GM21786 (cell line): ENCODE measurements at regions not wholly inside any gene's neighbourhood (a gene's known extent, or its start where the extent isn't known, plus 50 kb on each side); places are given as distances from the start of the nearest gene placed in this dataset.

Experiments
- ATAC-seq: cut with Tn5 transposase; IDR thresholded peaks from one replicate; pipeline ENCODE4 v1.9.1; 2021; ENCODE audit not compliant: unreplicated experiment

DNA sequence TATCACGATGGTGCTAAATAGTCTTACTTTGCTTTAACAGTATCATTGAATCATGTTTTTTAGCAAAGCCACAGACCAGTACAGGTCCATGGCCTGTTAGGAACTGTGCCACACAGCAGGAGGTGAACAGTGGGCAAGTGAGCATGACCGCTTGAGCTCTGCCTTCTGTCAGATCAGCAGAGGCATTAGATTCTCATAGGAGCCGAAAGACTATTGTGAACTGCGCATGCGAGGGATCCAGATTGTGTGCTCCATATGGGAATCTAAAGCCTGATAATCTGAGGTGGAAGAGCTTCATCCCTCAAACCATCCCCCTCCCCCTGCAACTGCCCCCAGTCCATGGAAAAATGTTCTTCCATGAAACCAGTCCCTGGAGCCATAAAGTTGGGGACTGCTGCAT, 102.3 kb upstream of the OSR1 start:
- no peak for ATAC-seq

DNA sequence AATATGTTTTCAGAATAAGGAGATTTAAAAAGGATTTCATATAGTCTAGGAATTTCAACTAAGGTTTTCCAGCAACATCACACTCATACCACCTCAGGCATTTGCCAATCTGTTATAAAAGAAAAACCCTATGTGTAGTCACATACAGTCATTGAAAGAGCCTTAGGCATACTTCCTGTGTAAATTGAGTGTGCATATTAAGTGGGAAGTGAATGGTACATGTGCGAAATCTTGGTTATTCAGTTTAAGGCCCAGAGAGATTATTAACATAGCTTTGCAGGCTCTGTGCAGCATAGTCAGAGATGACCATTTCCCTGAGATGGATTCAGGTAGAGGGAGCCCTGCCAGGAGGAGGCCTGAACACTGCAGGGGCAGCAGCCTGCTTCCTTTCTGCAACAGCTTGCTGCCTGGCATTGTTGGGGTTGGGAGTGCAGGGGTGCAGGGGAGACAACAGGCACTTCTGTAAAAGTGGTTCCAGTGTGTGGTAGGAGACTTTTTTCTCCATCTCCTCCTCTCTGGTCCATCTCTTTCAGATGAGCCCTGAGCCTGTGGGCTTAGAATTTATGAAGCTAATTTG, 100.1 kb upstream of the OSR1 start:
- no peak for ATAC-seq

DNA sequence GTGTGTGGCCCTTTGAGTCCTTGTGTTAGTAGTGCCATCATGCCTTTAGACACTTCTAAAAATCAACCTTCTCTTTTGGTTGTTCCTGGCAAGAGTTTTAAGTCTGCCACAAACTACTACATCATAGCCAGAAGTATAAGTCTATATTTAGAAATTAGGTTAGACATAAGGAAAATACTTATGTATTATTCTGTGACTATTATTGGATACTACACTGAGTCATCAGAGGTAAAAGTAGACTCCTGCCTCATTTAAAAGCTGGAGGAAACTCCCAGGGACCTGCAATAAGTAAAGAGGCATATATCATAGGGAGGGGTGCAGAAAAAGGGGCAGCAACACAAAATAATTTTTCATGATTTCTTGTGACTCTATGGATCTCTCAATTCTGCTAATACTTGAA, 99.4 kb upstream of the OSR1 start:
- no peak for ATAC-seq

DNA sequence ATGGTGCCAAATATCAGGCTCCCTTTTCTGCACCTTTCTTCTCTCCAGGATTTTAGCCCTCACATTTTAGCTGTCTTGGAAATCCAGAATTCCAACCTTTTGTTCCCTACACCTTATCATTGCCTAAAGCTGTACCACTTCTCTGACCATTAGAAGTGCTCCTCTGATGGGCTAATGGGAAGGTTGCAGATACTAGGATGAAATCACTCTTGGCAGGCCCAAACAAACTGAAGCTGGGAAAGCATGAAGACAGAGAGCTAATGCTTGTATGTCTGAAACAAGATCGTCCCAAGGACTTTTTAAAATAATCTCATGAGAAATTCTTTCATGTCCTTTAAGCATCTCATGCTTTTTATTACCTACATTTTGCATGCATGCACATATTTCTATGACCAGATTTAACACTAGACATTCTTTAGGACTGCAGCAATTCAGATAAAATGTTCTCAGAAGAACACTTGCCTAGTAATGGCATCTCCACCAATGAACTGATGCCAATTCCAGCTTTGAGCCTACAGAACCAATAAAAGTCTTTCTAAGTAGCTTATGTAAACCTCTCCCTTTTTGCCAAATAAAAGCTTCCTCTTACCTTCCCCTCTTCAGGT, 98.4 kb upstream of the OSR1 start:
- no peak for ATAC-seq

DNA sequence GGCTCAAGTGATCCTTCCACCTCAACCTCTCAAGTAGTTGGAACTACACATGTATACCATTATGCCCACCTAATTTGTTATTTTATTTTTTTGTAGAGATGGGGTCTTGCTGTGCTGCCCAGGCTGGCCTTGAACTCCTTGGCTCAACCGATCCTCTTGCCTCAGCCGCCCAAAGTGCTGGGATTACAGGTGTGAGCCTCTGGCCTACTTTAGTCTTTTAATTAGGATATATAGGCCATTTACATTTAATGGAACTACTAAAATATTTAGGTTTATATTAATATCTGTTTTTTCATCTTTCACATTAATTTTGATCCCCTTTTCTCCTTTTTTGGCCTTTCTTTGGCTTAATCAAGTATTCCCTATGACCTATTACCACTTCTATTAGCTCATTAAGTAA, 95.7 kb upstream of the OSR1 start:
- ATAC-seq = no peak

DNA sequence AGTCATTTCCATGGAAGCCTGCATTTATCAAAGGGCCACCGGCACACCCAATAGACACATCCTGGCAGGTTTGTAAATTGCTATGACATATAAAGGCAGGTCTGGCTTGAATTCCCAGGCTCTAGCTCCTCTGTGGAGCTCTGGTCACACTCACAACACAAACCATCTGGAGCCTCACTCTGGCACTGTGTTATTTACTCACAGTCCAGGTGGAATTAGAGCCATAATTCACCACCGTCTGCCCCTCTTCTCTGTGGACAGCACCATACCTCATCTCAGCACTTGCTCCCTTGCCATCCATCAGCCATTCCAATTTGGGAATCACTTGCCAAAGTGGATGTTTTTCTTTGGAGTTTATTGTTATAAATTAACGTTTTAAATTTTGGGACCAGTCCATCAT, 84.3 kb upstream of the OSR1 start:
- ATAC-seq = no peak

DNA sequence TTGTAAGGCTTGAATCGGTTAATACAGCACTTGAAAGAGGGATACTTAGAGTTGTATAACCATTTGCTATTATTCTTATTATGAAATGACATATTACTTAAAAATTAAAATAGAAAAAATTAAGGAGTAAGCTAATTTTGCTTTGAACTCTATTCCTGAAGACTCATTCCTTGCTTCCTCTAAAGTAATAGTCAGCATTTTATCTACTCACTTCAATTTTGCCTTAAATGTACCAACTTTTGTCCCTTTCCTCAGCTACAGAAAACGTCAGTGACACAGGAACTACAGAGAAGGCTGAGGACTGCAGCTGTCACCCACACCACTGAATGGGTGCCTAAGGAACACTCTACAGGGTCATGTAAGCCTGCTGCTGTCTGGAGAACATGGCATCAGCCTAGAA, 80.7 kb upstream of the OSR1 start:
- no peak for ATAC-seq

DNA sequence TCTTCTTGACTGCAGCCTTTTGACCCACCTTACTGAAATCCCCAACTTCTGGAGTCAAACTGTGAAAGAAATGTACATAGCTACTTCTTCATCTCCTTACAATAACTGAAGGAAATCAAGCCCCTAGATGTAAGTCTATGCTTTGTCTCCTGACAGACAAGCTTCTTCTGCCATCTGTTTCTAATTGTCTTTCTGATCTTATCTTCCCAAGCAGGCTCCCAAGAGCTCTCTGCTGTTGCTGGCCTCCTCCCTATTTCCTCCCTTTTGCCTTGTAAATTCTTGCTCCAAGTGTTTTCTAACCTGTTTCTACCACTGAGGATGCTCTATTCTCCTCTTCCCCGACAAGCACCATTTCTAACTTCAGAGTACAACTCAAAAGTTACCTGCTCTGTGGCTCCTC, 77.4 kb upstream of the OSR1 start:
- no peak for ATAC-seq

DNA sequence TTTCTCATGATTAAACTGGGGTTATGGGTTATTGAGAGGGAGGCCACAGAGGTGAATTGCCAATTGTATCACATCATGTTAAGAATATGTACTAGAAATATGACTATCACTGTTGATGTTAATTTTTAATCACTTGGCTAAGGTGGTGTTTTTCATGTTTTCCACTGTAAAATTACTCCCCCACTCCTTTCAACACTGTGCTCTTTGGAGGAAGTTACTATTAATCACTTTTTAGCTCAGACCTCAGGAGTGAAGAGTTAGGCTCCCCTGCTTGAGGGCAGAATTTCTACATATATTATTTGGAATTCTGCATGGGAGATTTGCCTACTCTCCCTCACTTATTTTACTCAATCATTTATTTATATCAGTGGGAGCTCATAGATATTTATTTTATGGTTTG, 76.0 kb upstream of the OSR1 start:
- no peak for ATAC-seq

DNA sequence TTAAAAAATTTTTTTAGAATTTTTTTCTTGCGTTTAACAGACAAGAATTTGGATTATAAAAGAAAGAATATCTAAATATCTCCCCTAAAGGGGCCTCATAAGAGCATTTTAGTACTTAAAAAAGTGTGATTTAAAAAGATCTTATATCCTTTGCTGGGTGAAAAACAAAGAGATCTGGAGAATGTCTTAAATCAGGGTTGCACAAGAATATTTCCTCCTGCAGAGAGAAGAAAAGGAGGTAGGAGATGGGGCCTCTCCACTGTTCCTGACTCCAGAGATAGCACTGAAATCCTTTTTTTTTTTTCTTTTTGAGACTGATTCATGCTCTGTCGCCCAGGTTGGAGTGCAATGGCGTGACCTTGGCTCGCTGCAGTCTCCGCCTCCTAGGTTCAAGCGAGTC, 68.5 kb upstream of the OSR1 start:
- ATAC-seq = no peak

DNA sequence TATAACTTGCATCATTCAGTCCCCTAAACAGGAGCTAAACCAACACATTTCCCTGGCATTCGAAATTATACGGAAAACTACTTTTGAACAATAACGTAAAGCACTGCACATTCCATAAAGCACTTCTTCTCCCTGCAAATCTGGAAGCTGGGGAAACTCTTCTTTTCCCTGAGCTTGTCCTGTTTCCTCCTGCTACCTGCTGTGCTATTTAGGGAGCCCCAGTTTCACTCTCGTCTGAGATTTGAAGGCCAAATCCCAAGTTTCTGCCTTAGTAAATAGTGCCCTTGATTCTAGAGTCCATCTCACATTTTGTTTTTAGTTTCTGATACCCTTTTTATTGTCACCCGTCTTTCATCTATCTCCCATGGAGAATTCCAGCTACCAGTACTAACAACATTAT, 67.7 kb upstream of the OSR1 start:
- ATAC-seq = no peak

DNA sequence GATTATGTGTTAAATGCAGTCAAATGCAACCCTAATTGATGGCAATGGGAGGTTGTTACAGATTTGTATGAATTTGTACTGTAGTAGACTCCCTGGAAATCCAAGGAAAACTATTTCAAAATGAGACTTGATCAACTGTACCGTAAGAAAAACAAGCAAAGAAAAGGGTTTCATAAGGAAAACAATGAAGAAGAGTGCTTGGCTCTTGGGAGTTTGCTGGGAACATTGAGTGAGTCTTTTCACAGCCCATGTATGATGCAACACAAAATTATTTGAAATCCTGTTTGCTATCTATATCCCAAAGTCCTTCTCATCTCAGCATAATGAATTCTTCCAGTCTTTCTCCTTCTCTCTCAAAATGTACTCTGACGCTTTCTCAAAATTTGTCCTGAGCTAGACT, 67.0 kb upstream of the OSR1 start:
- no peak for ATAC-seq

DNA sequence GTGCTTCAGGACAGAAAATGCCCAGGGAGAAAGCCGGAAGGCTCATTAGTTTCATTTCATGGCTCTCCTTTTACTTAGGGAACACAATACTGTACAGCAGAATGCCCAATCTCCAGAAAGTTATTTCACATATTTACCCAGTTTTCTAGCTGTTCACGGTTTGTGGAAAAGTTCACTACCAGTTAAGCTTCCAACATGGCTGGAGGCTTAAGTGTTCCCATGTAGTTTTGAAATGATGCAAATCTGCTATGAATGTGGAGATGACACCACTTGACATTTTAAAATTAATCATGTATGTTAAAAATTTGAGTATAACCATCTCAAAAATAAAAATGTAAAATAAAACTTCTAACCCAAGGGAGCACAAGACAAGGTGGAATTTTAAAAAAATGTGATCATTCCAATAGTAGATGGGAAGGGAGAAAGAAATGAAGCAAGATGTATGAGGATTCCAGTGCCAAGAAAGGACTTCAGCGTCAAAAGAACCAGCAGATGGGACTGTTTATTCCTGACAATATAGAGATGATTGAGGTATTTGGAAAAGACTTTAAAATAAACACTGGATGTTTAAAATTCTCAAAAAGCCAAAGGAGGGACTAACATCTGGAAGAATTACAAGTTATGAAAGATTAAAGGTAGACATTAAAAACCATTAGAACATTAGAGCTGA, 60.9 kb upstream of the OSR1 start:
- no peak for ATAC-seq

DNA sequence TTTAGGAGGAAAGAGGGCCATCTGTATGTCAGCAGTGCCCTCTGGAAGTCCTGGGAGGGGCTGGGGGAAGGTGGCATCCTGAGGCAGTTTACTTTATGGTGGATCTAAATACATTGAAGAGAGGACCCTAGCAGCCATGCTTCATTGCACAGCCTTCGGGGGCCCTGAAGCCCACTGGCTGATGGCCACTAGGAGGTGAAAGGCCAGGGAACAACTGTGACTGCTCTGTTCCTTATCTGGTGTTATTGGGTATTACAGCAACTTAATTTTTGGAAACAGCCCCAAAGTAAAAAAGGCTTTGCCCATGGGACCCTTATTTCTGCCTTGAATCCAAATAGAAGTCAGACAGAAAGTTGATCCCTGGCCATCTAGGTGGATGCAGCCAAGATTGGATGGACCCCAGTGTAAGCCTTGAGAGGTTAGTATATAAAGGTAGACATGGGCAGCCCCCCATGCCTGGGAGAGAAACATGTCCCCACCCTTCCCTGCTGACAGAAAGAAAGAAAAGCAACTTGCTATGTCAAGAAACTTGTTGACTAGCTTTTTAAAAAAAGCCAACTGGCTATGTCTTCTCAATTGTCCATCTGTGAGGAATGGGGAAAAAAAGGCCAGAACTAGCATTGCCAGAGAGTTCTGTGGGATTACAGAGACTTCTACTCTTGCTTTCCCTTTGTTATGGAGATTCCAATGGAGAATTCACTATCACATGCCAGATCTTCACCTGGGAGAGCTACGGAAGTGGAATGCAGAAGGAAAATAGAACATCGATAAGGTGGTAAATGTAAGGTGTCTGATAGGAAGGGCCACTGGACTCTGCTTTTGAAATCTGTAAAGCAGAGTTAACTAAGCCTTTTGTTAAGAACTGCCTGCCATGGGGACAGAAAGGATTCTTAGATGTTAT, 58.6 kb upstream of the OSR1 start:
- no peak for ATAC-seq

DNA sequence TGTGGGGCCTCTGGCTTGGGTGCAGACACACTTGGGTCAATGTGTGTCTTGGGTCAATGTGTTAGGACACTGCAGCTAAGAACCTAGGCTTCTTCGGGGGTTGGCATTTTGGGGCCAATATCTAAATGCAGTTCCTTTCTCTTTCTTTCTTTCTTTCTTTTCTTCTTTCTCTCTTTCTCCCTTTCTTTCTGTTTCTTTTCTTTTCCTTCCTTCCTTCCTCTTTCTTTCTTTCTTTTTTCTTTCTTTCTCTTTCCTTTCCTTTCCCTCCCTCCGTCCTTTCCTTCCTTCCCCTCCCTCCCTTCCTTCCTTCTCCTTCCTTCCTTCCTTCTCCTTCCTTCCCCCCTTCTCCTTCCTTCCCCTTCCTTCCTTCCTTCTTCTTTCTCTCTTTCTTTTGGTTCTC, 57.7 kb upstream of the OSR1 start:
- ATAC-seq = no peak

DNA sequence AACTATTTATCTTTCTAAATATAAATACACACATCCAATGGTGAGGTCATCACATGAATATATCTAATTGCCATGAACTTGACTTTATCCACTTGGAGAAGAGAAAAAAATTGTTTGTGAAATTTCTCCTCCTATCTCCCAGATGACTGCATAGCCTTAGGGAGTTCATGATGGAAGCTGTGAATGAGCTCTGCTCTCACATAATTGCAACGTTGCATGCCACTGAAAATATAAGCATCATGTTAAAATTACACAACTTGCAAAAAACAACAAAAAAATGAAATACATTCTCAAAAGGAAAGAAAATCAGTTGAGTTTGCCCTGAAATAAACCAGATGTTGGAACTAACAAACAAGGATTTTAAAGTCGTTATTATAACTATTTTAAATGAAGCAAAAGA, 50.6 kb upstream of the OSR1 start:
- no peak for ATAC-seq

DNA sequence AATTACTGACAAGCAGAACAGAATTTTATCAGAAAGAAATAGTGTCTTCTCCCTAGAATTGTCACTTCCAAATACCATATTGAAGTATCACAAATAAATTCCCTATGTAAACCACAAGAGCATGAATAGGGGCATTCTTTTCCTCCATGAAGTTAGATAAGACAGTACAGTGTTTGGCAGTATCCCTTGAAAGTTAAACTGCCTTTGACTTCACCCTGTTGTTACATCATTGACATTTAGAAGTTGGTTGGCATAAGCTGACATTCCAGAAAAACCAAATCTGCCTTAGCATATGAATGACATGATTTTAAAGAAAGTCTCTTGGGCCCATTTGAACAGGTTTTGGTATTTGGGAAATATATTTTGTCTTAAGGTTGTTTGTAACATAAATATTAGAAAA, 50.2 kb upstream of the OSR1 start:
- ATAC-seq = no peak
